ENCODE measurements at regions not wholly inside any gene's neighbourhood (a gene's known extent, or its start where the extent isn't known, plus 50 kb on each side); places are given as distances from the start of the nearest gene placed in this dataset.

DNA sequence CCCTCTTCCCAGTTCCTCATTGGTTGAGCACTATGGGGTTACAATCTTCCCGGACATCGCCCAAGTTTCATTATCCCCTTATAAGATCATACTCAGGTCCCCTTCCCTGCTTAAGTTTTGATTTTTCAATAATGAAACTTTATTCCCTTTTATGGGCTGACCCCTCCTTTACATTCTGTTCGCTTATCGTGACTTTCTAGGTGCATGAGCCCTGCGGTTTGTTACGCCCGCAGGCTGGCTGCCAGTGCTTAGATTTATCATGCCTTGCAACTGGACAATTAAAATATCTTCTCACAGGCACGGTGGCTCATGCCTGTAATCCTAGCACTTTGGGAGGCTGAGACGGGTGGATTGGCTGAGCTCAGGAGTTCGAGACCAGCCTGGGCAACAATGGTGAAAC lies 127.9 kb upstream of the FER start:
- H3K9me3 ChIP-seq (ENCODE audit: control insufficient read depth, insufficient read depth, low read length): no peaks in the 10 kb centered on the region
- no peaks in the 10 kb centered on the region for H3K4me1 ChIP-seq (ENCODE audit: control insufficient read depth, insufficient read depth, low read length)
- no peak overlapping the region for H3K4me3 ChIP-seq (ENCODE audit: low read depth, low read length)
- no peak overlapping the region for H3K9ac ChIP-seq (ENCODE audit: low read depth, low read length)
- H3K27me3 ChIP-seq (ENCODE audit: control insufficient read depth, insufficient read depth, low read length): no peaks in the 10 kb centered on the region
- no peaks in the 10 kb centered on the region for H3K36me3 ChIP-seq (ENCODE audit: control insufficient read depth, insufficient read depth, low read length)

DNA sequence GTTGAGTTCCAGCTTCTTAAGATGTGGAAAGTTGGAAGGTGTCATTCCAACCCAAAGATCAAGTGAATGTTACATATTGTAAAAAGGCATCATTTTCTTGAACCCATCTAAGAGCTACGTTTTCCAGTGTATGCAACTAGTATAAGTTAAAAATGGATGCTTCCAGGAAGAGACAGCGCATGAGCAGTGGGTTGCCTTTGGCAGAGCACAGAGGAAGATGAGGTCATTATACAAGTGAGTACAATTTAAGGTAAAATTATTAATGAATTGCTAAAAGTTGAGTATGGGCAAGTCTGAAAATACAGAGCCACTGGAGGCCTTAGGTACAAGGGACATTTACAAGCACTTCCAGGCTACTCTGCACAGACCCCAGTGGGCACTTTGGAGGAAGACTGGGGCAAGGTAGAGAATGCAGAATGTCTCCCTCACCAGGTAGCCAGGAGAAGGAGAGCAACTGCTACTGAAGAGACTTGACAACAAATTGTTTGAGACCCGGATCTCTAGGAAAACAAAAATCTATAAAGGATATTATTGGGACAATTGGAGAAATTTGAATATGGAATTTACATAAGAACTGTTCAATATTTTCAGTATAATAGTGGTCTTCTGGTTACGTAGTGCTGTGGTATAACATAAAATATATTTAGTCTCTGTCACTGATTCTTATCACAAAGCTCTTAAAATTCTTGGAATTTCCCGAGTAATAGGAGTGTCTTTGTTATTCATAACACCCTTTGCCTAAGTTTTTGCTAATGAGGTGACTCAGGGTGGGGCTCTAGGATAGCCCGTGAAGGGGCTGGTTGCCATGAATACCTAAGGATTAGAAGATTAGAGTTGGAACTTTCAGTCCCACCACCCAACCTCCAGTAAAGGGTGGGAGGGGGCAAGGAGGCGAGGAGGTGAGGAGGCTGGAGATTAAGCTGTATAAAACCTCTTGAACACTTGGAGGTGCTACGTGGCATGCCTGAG lies 129.9 kb upstream of the FER start:
- no peaks in the 10 kb centered on the region for H3K4me1 ChIP-seq (ENCODE audit: control insufficient read depth, insufficient read depth, low read length)
- H3K4me3 ChIP-seq (ENCODE audit: low read depth, low read length): no peak overlapping the region
- no peaks in the 10 kb centered on the region for H3K36me3 ChIP-seq (ENCODE audit: control insufficient read depth, insufficient read depth, low read length)

DNA sequence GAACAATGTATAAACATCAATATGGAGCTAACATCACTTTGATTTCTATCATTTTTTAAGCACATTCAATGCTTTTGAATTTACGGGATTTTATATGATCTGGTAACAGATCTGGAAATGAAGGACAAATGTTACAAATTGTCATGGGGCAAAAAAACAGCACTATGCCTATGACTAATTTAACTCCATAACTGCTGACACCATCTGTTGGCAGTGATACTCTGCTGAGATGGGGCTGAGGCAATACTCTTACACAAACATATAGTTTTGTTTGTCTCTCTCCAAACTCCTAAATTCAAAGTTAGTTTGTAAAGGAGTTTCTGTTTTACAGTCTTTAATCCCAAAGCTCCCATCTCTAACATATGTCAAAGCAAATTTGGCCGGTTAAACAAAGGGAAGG lies 132.5 kb upstream of the FER start:
- Histone ChIP-seq H3K4me3 (ENCODE audit: low read depth, low read length) (no peak overlapping the region), H3K9ac (ENCODE audit: low read depth, low read length) (no peak overlapping the region), H3K9me3 (ENCODE audit: control insufficient read depth, insufficient read depth, low read length) (peaks cover 6% of the 10 kb centered on the region), H3K27me3 (ENCODE audit: control insufficient read depth, insufficient read depth, low read length) (no peaks in the 10 kb centered on the region), H3K4me1 (ENCODE audit: control insufficient read depth, insufficient read depth, low read length) (no peaks in the 10 kb centered on the region), H3K36me3 (ENCODE audit: control insufficient read depth, insufficient read depth, low read length) (no peaks in the 10 kb centered on the region)

More for the DNA sequence above, 129.9 kb upstream of the FER start:
- H3K27me3 ChIP-seq (ENCODE audit: control insufficient read depth, insufficient read depth, low read length): no peaks in the 10 kb centered on the region
- peaks cover 6% of the 10 kb centered on the region for H3K9me3 ChIP-seq (ENCODE audit: control insufficient read depth, insufficient read depth, low read length)
- H3K9ac ChIP-seq (ENCODE audit: low read depth, low read length): no peak overlapping the region

DNA sequence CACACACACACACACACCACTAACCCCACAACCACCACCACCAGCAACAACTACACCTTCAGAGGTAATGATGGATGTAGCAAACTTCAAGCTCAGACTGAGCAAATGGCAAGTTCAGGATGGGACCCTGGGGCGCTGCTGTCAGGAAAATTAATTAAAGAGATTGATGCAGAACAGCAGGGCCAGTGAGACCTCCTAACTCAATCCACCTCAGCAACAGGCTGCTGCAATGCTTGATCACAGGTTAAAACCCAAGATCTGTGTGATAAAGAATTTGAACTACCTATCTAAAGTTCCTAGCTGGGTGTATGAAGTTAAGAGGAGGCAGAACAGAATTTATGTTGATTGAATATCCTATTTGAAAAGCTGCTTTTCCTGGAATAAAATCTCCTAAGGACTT lies 140.3 kb upstream of the FER start:
- no peaks in the 10 kb centered on the region for H3K36me3 ChIP-seq (ENCODE audit: control insufficient read depth, insufficient read depth, low read length)

DNA sequence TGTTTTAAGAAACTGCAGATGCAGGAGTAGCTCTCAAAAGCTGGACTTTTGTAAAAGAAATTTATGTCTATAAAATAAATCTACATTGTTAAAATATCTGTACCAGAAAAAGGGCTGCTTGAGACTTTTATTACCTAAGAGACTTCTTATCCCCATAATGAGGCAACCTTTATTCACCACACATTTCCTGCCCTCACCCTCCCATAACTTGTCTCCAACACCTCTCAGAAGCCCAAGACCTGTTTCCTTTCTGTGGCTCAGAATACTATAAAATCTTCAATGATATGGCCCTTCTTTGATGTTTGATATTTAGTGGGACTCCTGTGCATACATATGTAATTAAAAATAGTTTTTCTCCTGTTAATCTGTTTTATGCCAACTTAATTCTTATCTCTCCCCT lies 141.5 kb upstream of the FER start:
- no peaks in the 10 kb centered on the region for H3K9me3 ChIP-seq (ENCODE audit: control insufficient read depth, insufficient read depth, low read length)
- no peaks in the 10 kb centered on the region for H3K4me1 ChIP-seq (ENCODE audit: control insufficient read depth, insufficient read depth, low read length)
- H3K27me3 ChIP-seq (ENCODE audit: control insufficient read depth, insufficient read depth, low read length): no peaks in the 10 kb centered on the region
- no peaks in the 10 kb centered on the region for H3K36me3 ChIP-seq (ENCODE audit: control insufficient read depth, insufficient read depth, low read length)
- no peak overlapping the region for H3K4me3 ChIP-seq (ENCODE audit: low read depth, low read length)
- no peak overlapping the region for H3K9ac ChIP-seq (ENCODE audit: low read depth, low read length)

More for the DNA sequence above, 140.3 kb upstream of the FER start:
- H3K4me3 ChIP-seq (ENCODE audit: low read depth, low read length): no peak overlapping the region
- no peaks in the 10 kb centered on the region for H3K4me1 ChIP-seq (ENCODE audit: control insufficient read depth, insufficient read depth, low read length)
- H3K9me3 ChIP-seq (ENCODE audit: control insufficient read depth, insufficient read depth, low read length): no peaks in the 10 kb centered on the region
- no peaks in the 10 kb centered on the region for H3K27me3 ChIP-seq (ENCODE audit: control insufficient read depth, insufficient read depth, low read length)
- H3K9ac ChIP-seq (ENCODE audit: low read depth, low read length): no peak overlapping the region

DNA sequence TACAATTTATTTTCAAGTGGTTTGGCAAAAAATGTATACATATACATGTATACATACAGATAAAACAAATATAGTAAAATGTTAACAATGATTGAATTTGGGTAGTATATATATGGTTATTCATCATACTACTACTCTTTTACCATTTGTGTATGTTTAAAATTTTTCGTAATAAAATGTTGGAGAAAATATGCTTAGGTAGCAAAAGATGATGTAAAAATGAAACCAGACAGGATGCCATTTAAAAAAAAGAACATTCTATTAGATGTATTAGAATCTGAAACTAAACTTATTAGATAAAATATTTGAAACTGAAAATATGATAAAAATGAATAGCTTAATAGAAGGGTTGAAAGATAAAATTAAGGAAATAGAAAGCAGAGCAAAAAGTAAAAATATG lies 144.9 kb upstream of the FER start:
- no peaks in the 10 kb centered on the region for H3K9me3 ChIP-seq (ENCODE audit: control insufficient read depth, insufficient read depth, low read length)

DNA sequence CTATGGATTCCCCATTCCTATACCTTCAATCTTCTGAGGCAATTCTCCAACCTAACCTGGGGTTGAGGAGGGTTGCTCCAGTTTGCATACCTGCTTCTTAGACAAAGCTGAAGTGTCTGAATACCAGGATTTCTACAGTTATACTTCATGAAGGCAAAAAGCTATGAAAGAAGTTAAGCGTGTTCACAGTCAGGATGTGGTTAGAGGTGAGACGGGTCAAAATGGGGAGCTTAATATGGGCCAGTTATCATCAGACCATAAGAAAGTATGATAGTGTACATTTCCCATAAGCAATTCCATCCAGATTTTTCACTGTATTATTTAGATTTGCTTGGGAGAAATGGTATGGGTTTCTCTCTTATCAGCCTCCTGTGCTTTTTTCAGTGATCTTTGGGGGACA lies 156.9 kb upstream of the FER start:
- Histone ChIP-seq H3K9me3 (ENCODE audit: control insufficient read depth, insufficient read depth, low read length) (no peaks in the 10 kb centered on the region), H3K4me3 (ENCODE audit: low read depth, low read length) (no peak overlapping the region), H3K9ac (ENCODE audit: low read depth, low read length) (no peak overlapping the region), H3K27me3 (ENCODE audit: control insufficient read depth, insufficient read depth, low read length) (no peaks in the 10 kb centered on the region), H3K4me1 (ENCODE audit: control insufficient read depth, insufficient read depth, low read length) (no peaks in the 10 kb centered on the region), H3K36me3 (ENCODE audit: control insufficient read depth, insufficient read depth, low read length) (no peaks in the 10 kb centered on the region)

More for the DNA sequence above, 144.9 kb upstream of the FER start:
- H3K4me1 ChIP-seq (ENCODE audit: control insufficient read depth, insufficient read depth, low read length): no peaks in the 10 kb centered on the region
- no peaks in the 10 kb centered on the region for H3K27me3 ChIP-seq (ENCODE audit: control insufficient read depth, insufficient read depth, low read length)
- H3K4me3 ChIP-seq (ENCODE audit: low read depth, low read length): no peak overlapping the region
- H3K9ac ChIP-seq (ENCODE audit: low read depth, low read length): no peak overlapping the region
- no peaks in the 10 kb centered on the region for H3K36me3 ChIP-seq (ENCODE audit: control insufficient read depth, insufficient read depth, low read length)

DNA sequence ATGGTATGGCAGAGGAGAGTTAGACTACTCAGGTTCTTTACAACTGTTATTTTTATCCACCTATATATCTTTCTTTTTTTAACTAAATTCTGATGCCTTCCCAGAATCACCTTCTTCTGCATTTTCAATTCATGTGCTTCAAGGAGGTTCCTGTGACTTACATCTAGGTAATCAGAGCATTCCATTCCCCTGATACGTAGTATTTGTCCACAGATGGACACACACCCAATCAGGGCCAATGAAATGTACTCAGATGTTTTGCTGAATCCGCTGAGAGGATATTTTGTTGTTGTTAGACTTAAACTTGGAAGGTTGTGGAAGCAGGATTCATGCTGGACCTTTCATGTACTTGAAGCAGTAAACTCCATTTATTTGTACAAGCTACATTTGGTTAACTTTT lies 159.4 kb upstream of the FER start:
- Histone ChIP-seq H3K36me3 (ENCODE audit: control insufficient read depth, insufficient read depth, low read length) (no peaks in the 10 kb centered on the region), H3K9me3 (ENCODE audit: control insufficient read depth, insufficient read depth, low read length) (no peaks in the 10 kb centered on the region), H3K4me1 (ENCODE audit: control insufficient read depth, insufficient read depth, low read length) (no peaks in the 10 kb centered on the region), H3K27me3 (ENCODE audit: control insufficient read depth, insufficient read depth, low read length) (no peaks in the 10 kb centered on the region), H3K9ac (ENCODE audit: low read depth, low read length) (no peak overlapping the region), H3K4me3 (ENCODE audit: low read depth, low read length) (no peak overlapping the region)

DNA sequence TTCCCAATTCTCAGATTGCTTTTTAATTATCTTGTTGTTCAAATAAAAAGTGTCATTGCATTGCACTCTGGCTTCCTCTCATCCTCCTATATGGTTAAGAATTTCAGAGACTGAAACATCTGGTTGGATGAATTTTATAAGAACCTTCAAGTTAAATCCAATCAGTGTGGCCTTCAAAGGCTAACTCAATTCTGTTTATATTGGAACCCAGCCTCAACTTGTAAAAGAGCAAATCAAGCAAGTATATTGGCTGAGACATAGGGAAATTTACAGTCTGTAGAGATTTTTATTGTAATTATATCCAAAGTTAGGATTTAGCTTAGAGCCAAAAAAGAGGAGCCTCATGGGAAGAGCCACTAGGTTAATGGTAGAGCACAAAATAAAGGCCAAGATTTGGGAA lies 159.9 kb upstream of the FER start:
- Histone ChIP-seq H3K4me3 (ENCODE audit: low read depth, low read length) (no peak overlapping the region), H3K9ac (ENCODE audit: low read depth, low read length) (no peak overlapping the region), H3K4me1 (ENCODE audit: control insufficient read depth, insufficient read depth, low read length) (no peaks in the 10 kb centered on the region), H3K9me3 (ENCODE audit: control insufficient read depth, insufficient read depth, low read length) (no peaks in the 10 kb centered on the region), H3K36me3 (ENCODE audit: control insufficient read depth, insufficient read depth, low read length) (no peaks in the 10 kb centered on the region), H3K27me3 (ENCODE audit: control insufficient read depth, insufficient read depth, low read length) (no peaks in the 10 kb centered on the region)

DNA sequence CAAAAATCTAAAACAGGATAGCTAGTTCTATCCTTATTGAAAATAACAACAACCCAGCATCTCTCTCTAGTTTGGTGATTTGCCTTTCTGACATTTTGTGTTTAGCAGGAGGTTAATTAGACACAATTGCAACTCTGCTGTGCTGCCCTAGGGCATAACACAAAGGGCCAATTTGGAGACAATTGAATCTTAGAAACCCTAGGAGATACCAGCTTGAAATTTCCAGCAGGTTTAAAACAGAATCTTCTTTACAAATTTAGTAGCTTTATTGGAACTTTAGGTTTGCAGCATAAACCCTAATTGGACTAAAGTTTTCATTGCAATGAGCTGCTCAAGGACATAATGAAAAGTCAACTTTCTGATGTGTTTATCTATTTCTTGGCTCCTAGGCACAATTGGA lies 166.7 kb upstream of the FER start:
- H3K36me3 ChIP-seq (ENCODE audit: control insufficient read depth, insufficient read depth, low read length): no peaks in the 10 kb centered on the region
- H3K9me3 ChIP-seq (ENCODE audit: control insufficient read depth, insufficient read depth, low read length): no peaks in the 10 kb centered on the region
- H3K4me1 ChIP-seq (ENCODE audit: control insufficient read depth, insufficient read depth, low read length): peaks cover 6% of the 10 kb centered on the region
- H3K27me3 ChIP-seq (ENCODE audit: control insufficient read depth, insufficient read depth, low read length): no peaks in the 10 kb centered on the region
- no peak overlapping the region for H3K9ac ChIP-seq (ENCODE audit: low read depth, low read length)
- H3K4me3 ChIP-seq (ENCODE audit: low read depth, low read length): no peak overlapping the region

DNA sequence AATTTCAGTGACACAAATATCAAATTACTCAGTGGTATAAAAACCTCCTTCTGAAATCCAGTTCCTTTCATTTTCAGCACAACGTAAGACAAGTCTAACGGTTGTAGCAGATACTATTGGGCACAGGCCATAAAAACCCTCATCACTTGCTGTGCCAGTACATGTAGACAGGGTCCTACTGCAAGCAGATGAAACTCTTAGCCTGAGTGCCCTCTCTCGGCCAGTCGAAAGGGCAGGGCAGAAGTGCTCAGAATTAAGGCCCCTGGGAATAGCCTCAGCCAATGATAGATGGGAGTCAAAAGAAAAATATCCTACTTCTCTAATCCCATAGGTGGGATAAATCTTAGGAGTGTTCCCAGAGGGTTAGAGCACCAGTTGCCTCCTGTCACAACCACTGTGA lies 168.5 kb upstream of the FER start:
- Histone ChIP-seq H3K36me3 (ENCODE audit: control insufficient read depth, insufficient read depth, low read length) (no peaks in the 10 kb centered on the region), H3K9me3 (ENCODE audit: control insufficient read depth, insufficient read depth, low read length) (no peaks in the 10 kb centered on the region), H3K4me1 (ENCODE audit: control insufficient read depth, insufficient read depth, low read length) (peaks cover 6% of the 10 kb centered on the region), H3K27me3 (ENCODE audit: control insufficient read depth, insufficient read depth, low read length) (no peaks in the 10 kb centered on the region), H3K4me3 (ENCODE audit: low read depth, low read length) (no peak overlapping the region), H3K9ac (ENCODE audit: low read depth, low read length) (no peak overlapping the region)

DNA sequence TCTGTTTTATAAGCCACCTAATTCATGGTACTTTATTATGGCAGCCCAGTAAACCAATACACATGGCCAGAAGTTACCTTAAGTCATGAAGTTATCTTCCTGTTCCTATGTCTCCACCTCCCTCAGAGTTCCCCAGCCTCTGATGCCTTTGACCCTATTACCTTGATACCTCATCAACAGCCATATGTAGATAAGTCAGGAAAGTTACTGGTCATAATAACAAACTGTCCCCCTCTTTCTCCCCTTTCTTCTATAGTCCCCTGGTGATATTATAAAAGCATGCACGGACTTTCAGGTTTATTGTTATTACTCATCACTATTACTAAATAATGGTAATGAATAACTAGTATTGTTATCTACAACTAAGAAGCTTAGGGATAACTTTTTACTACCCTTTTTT lies 168.9 kb upstream of the FER start:
- Histone ChIP-seq H3K36me3 (ENCODE audit: control insufficient read depth, insufficient read depth, low read length) (no peaks in the 10 kb centered on the region), H3K9me3 (ENCODE audit: control insufficient read depth, insufficient read depth, low read length) (no peaks in the 10 kb centered on the region), H3K27me3 (ENCODE audit: control insufficient read depth, insufficient read depth, low read length) (no peaks in the 10 kb centered on the region), H3K4me1 (ENCODE audit: control insufficient read depth, insufficient read depth, low read length) (peaks cover 6% of the 10 kb centered on the region), H3K9ac (ENCODE audit: low read depth, low read length) (no peak overlapping the region), H3K4me3 (ENCODE audit: low read depth, low read length) (no peak overlapping the region)

Measured in iPS-15b (cell line).